Kidney glomerular epithelial cell (primary cell): ENCODE measurements at regions not wholly inside any gene's neighbourhood (a gene's known extent, or its start where the extent isn't known, plus 50 kb on each side); places are given as distances from the start of the nearest gene placed in this dataset.

Source experiments
- DNase-seq: peaks from one replicate; lab custom pipeline; 2025; lab: John Stamatoyannopoulos, UW

- no peak for DNase-seq
These were observed 366.2 kb downstream of the TFAP2A start for GRCh38 chr6:10048370-10049297.

DNA sequence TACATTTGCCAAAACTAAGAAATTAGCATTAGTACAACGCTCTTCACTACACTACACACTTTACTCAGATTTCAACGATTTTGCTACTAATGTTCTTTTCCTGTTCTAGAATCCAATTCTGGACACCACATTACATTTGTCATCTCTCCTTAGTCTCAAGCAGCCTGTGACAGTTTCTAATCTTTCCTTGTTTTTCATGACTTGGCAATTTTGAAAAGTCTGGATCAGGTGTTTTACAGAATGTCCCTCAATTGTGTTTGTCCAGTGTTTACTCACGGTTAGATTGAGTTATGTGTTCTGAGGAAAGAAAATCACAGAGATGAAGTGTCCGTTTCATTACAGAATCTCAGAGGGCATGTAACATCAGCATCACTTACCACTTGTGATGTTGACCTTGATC lies 372.6 kb downstream of the TFAP2A start:
- no peak for DNase-seq

- peak; percentile 65 for DNase-seq
These were observed 381.5 kb downstream of the TFAP2A start for GRCh38 chr6:10033223-10033829.

DNA sequence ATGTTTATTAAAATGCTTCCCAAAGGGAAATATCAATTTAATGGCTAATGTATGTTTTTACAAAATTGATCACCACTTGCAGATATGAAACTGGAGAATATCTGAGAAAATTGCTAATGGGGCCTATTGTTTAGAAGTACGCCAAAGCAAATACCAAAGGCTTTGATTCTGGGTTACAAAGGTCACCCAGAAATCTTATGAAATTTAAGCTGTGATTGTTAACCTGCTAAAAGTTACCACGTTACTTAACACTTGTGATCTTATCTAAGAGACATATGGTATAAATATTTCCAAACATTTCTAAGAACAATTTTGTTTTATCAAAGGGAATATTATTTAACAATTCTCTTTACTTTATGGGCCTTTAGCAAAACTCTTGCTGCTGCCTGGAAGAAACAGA lies 383.3 kb downstream of the TFAP2A start:
- DNase-seq: no peak

GRCh38 chr6:10030942-10031537 lies 383.8 kb downstream of the TFAP2A start:
- peak; percentile 12 for DNase-seq

DNA sequence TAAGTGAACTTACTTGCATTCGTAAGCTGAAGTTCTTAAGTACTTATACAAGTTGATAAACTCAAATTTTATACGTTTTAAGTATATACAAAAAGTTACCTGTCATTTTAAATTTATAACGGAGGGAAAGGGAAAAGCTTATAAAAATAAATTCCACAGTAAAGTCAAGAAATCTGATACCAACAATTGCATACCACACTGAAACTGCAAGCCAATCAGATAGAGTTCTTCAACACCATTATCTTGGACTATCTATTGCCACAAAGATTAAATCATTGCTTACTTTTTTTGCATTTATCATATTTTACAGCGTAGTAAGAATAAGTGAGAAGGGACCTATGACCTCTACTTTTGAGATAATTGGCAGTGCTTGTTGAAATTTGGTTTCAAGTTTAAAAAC lies 386.7 kb downstream of the TFAP2A start:
- DNase-seq: no peak

- DNase-seq: no peak
These were observed 395.0 kb downstream of the TFAP2A start for GRCh38 chr6:10019851-10020250.

DNA sequence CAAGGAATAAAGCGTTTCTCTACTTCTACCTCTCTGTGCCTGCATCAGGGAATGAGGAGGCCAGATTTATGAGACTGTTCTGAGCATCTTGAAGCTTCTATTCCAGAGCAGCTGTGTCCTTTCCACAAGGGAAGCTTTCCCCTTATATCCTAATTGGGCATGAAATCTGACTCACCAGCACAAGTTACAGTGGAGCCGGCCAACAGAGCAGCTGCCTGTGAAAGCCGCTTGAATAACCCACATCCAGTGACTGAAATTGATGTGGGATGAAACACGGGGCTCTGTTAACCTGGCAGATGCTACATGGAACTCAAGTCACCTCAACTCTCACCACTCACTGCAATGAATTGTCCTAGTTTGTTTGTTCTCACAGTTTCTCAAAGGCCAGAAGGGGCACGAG lies 400.3 kb downstream of the TFAP2A start:
- no peak for DNase-seq

- no peak for DNase-seq
These were observed 414.3 kb downstream of the TFAP2A start for GRCh38 chr6:10000551-10000950.

GRCh38 chr6:9999796-10000195 lies 415.1 kb downstream of the TFAP2A start:
- no peak for DNase-seq

DNA sequence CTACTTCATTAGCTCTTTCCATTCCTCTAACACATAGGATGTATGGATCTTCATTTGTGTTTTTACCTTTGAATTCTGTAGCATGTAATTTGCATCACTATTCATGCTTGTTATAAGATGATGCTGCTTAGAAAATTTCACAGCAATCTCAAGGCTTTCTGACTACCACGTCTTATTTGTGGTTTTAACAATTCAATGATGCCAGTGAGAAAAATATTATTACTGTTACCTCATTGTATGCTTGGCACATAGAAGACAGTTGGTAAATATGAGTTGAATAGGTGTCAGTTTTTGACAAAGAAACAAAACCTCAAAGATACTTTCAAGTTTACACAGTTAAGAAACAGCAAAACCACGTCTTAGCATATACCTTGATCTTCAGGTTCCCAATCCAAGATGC lies 428.6 kb downstream of the TFAP2A start:
- no peak for DNase-seq

DNA sequence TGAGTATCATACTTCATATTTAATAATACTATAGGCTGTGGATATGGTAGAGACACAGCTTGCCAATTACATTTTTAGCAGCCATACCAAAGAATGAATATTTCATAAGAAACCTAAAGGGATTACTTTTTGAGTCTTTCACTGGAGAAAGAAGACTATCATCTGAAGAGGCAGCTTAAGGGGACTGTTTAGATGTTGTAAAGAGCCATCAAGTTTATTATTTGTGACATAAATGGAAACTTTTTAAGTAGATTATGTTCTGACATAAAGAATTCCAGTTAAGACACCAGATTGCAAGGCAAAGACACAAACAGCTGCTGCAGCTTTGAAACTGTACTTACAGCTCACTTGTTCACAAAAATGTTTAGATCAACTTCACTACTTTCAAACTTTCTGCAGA lies 429.4 kb downstream of the TFAP2A start:
- DNase-seq: no peak

- DNase-seq: no peak
These were observed 430.3 kb downstream of the TFAP2A start for GRCh38 chr6:9984607-9985006.

GRCh38 chr6:9983168-9983567 lies 431.7 kb downstream of the TFAP2A start:
- DNase-seq: no peak

- DNase-seq: no peak
These were observed 432.7 kb downstream of the TFAP2A start for GRCh38 chr6:9982215-9982614.

- no peak for DNase-seq
These were observed 434.9 kb downstream of the TFAP2A start for GRCh38 chr6:9979996-9980395.

GRCh38 chr6:9978480-9978879 lies 436.4 kb downstream of the TFAP2A start:
- no peak for DNase-seq

DNA sequence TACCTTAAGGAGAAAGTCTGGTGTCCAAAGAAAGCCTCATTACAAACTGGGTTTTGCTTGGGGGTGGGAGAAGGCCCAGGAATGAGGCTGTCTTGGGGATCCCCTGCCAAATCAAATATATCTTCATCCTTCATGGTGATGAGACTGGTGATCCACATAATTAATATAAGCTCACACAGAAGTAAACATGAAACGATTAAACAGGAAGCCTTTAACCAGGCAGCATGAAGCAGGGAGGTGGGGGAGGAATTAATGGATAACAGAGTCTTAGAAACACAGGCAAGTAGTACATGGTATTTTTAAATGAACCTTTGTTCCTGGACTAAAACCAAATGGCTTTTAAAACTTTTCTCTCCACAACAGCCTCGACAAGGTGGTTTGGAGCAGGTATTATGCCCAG lies 437.5 kb downstream of the TFAP2A start:
- peak; percentile 28 for DNase-seq

- DNase-seq: no peak
These were observed 453.2 kb downstream of the TFAP2A start for GRCh38 chr6:9961646-9962045.

DNA sequence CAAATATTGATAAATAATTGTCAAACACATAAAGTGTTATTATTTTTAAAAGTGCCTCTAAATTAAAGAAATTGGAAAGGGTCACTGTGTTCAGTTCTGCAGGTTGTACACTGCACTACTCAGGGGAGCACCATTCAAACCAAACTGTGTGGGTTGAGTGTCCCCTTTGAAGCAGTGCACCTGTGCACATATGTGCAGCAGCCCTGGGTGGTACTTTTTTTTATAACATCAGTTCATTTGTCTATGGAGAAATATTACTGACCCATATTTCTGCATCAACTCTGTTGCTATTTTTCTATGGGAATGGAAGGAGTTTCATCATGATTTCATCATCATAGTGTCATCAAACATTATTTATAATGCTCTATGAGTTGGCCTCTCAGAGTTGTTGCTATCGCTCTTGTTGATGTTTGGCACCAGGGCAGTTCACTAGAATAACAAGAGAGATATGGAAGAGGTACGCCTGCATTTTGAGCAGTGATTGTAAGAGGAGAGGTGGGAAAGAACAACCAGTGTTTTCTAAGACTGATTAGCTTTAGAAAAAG lies 457.6 kb downstream of the TFAP2A start:
- no peak for DNase-seq

GRCh38 chr6:9948678-9949077 lies 466.2 kb downstream of the TFAP2A start:
- DNase-seq: no peak

DNA sequence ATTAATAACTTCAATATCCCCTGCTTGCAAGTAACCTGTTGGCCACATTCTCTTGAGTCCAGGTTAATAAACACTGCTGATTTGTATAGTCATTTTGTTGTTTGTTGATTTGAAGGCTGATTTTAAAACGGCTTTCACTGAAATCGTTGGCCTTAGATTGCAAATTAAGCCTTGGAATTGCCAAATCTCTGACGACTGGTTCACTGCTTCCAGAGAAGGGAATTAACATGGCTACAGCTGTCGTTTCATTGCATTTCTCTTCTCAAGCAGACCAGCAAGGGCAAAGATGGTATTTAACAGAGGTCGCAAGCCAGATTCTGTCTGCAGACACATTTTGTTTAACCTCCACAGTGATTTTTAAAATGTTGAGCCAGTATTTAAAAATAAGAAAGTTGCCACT lies 470.9 kb downstream of the TFAP2A start:
- DNase-seq: no peak

GRCh38 chr6:9943026-9943425 lies 471.8 kb downstream of the TFAP2A start:
- no peak for DNase-seq
